Ramos (cell line): ENCODE measurements at regions not wholly inside any gene's neighbourhood (a gene's known extent, or its start where the extent isn't known, plus 50 kb on each side); places are given as distances from the start of the nearest gene placed in this dataset.
"Not testable (repeated sequence)": the region's sequence is repeated elsewhere in the genome, so short reads cannot be mapped to it uniquely, and the experiment has no call there.

Experiments used
- in situ Hi-C: fragments of 300-500 bp; cut with MboI; formaldehyde crosslinking; loops from one replicate; pipeline ENCODE4 v1.14.3; 2022; ENCODE audit warnings: low sequenced_read_pairs; ENCODE audit not compliant: unreplicated experiment

GRCh38 chr11:42397483-42397882, 914.3 kb upstream of the API5 start:
- in situ Hi-C loops = no loop called here

- in situ Hi-C loops = no loop called here
These were observed 904.5 kb upstream of the API5 start for GRCh38 chr11:42407341-42407740.

- in situ Hi-C loops = no loop called here
These were observed 901.4 kb upstream of the API5 start for GRCh38 chr11:42410251-42410955.

- in situ Hi-C loops = no loop called here
These were observed 899.2 kb upstream of the API5 start for GRCh38 chr11:42412590-42412989.

- in situ Hi-C loops = no loop called here
These were observed 894.1 kb upstream of the API5 start for GRCh38 chr11:42417691-42418090.

GRCh38 chr11:42422090-42422489, 889.7 kb upstream of the API5 start:
- in situ Hi-C loops = no loop called here

- in situ Hi-C loops = not testable (repeated sequence)
These were observed 876.9 kb upstream of the API5 start for GRCh38 chr11:42434911-42435310.

GRCh38 chr11:42444406-42444805, 867.4 kb upstream of the API5 start:
- in situ Hi-C loops = no loop called here

- in situ Hi-C loops = no loop called here
These were observed 849.1 kb upstream of the API5 start for GRCh38 chr11:42462558-42463310.

GRCh38 chr11:42465623-42466022, 846.2 kb upstream of the API5 start:
- in situ Hi-C loops = no loop called here

GRCh38 chr11:42473106-42473505, 838.7 kb upstream of the API5 start:
- in situ Hi-C loops = no loop called here

GRCh38 chr11:42482822-42483221, 829.0 kb upstream of the API5 start:
- in situ Hi-C loops = no loop called here

GRCh38 chr11:42490506-42490905, 821.3 kb upstream of the API5 start:
- in situ Hi-C loops = no loop called here

- in situ Hi-C loops = no loop called here
These were observed 817.3 kb upstream of the API5 start for GRCh38 chr11:42494459-42494858.

- in situ Hi-C loops = no loop called here
These were observed 812.8 kb upstream of the API5 start for GRCh38 chr11:42498971-42499370.

- in situ Hi-C loops = no loop called here
These were observed 809.6 kb upstream of the API5 start for GRCh38 chr11:42502151-42502550.

GRCh38 chr11:42521994-42522393, 789.8 kb upstream of the API5 start:
- in situ Hi-C loops = no loop called here

- in situ Hi-C loops = loop anchor here (25.0 kb wide), 1 partner anchor 1062 kb away; the partner anchor contains the start of gene LRRC4C
These were observed 787.1 kb upstream of the API5 start for GRCh38 chr11:42524534-42525227.

GRCh38 chr11:42526426-42526825, 785.4 kb upstream of the API5 start:
- in situ Hi-C loops = loop anchor here (25.0 kb wide), 1 partner anchor 1064 kb away; the partner anchor contains the start of gene LRRC4C

- in situ Hi-C loops = loop anchor here (25.0 kb wide), 1 partner anchor 1066 kb away; the partner anchor contains the start of gene LRRC4C
These were observed 783.3 kb upstream of the API5 start for GRCh38 chr11:42528471-42528870.

- in situ Hi-C loops = loop anchor here (25.0 kb wide), 1 partner anchor 1067 kb away; the partner anchor contains the start of gene LRRC4C
These were observed 782.9 kb upstream of the API5 start for GRCh38 chr11:42528911-42529310.
